Inflammatory macrophage treated with lipopolysaccharide for 4 hours (primary cell): ENCODE measurements at regions not wholly inside any gene's neighbourhood (a gene's known extent, or its start where the extent isn't known, plus 50 kb on each side); places are given as distances from the start of the nearest gene placed in this dataset.

Source experiments
- DNase-seq: peaks from one replicate; pipeline ENCODE4 v3.0.0-alpha.2; 2020

- DNase-seq: no peak
These were observed 175.4 kb upstream of the TP63 start for GRCh38 chr3:189455641-189456417.

GRCh38 chr3:189457201-189457607 lies 174.0 kb upstream of the TP63 start:
- DNase-seq: no peak

- no peak for DNase-seq
These were observed 173.4 kb upstream of the TP63 start for GRCh38 chr3:189457631-189458412.

GRCh38 chr3:189458528-189458927 lies 172.7 kb upstream of the TP63 start:
- DNase-seq: no peak

- no peak for DNase-seq
These were observed 172.0 kb upstream of the TP63 start for GRCh38 chr3:189459231-189459630.

- DNase-seq: no peak
These were observed 170.7 kb upstream of the TP63 start for GRCh38 chr3:189460511-189460910.

GRCh38 chr3:189464799-189465198 lies 166.4 kb upstream of the TP63 start:
- no peak for DNase-seq

GRCh38 chr3:189466004-189466403 lies 165.2 kb upstream of the TP63 start:
- no peak for DNase-seq

GRCh38 chr3:189467451-189467850 lies 163.7 kb upstream of the TP63 start:
- DNase-seq: no peak

- no peak for DNase-seq
These were observed 156.2 kb upstream of the TP63 start for GRCh38 chr3:189474944-189475343.

- DNase-seq: no peak
These were observed 153.6 kb upstream of the TP63 start for GRCh38 chr3:189477614-189478013.

- DNase-seq: no peak
These were observed 144.6 kb upstream of the TP63 start for GRCh38 chr3:189486556-189486955.

GRCh38 chr3:189488241-189488767 lies 142.9 kb upstream of the TP63 start:
- no peak for DNase-seq

GRCh38 chr3:189490337-189490736 lies 140.9 kb upstream of the TP63 start:
- DNase-seq: no peak

- no peak for DNase-seq
These were observed 140.4 kb upstream of the TP63 start for GRCh38 chr3:189490749-189491148.

GRCh38 chr3:189491831-189492230 lies 139.4 kb upstream of the TP63 start:
- no peak for DNase-seq

GRCh38 chr3:189493271-189493670 lies 137.9 kb upstream of the TP63 start:
- DNase-seq: no peak

GRCh38 chr3:189494632-189495031 lies 136.6 kb upstream of the TP63 start:
- no peak for DNase-seq

- no peak for DNase-seq
These were observed 134.6 kb upstream of the TP63 start for GRCh38 chr3:189496375-189497138.

- DNase-seq: no peak
These were observed 132.0 kb upstream of the TP63 start for GRCh38 chr3:189498995-189499704.

- no peak for DNase-seq
These were observed 130.9 kb upstream of the TP63 start for GRCh38 chr3:189500299-189500698.

GRCh38 chr3:189500798-189501495 lies 130.2 kb upstream of the TP63 start:
- no peak for DNase-seq
